GM10248 (cell line): ENCODE measurements at regions not wholly inside any gene's neighbourhood (a gene's known extent, or its start where the extent isn't known, plus 50 kb on each side); places are given as distances from the start of the nearest gene placed in this dataset.

Source experiments
- CTCF ChIA-PET: fragments of 300-600 bp; sonication (Branson Sonifier 250); formaldehyde crosslinking; extraction: SDS; loops from one replicate; lab custom pipeline; 2021; ENCODE audit warnings: antibody characterized with exemption; lab: Yijun Ruan, JAX
- POLR2A ChIA-PET: fragments of 350-650 bp; sonication (Branson Sonifier 250); formaldehyde crosslinking; extraction: SDS; loops from one replicate; lab custom pipeline; 2020; ENCODE audit warnings: antibody characterized with exemption; lab: Yijun Ruan, JAX
- DNase-seq: peaks from one replicate; pipeline ENCODE4 v3.0.0; 2012; ENCODE audit errors: extremely low spot score
- CTCF ChIP-seq: IDR thresholded peaks from 2 replicates; pipeline ENCODE4 v1.5.1; 2012; ENCODE audit warnings: mild to moderate bottlenecking, low read depth; ENCODE audit errors: extremely low read depth, missing control alignments, control extremely low read depth

DNA sequence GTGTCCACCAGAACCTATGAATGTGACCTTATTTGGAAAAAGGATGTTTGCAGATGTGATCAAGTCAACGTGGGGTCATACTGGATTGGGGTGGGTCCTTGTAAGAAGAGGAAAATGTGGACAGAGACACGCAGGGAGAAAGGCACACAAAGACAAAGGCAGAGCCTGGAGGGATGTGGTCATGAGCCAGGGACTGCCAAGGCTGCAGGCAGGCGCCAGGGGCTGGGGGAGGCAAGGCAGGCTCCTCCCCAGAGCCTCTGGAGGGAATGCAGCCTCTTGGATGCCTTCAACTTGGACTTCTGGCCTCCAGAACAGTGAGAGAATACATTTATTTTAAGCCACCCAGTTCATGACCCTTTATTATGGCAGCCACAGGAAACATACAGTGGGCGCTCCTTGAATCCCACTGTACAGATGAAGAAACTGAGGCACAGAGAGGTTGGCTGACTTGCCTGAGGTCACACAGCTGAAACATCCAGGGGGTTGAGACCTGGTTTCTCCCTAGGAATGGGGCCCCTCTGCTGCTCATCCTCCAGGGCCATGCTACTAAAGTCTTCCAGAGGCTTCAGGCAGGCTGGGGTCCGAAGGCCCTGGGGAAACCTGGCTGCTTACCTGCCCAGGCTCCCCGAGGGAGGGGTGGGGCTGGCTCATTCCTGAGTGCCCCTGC, 99.7 kb downstream of the RFLNA start:
- POLR2A ChIA-PET, result no interaction called here
- no peak for TF ChIP-seq CTCF
- DNase-seq, result no peak
- CTCF ChIA-PET, result no interaction called here

DNA sequence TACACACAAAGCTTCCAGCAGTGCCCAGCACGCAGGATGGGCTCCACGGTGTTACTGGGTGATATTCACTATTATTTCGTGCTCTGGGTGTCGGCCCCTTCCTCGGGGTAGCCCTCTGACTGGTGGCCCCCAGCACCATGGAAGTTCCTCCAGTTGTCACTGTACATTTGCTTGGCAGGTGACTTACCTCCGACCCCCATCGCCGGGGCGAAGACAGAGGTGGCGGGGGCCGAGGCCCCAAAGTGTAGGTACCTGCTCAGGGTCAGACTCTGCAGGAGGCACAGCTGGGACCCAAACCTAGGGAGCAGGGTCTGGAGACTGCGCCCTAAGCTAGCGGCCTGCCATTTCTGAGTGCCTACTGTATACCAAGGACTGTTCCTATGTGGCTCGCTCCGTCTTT, 98.9 kb downstream of the RFLNA start:
- TF ChIP-seq CTCF, result no peak
- ChIA-PET CTCF (interaction anchor here (1.0 kb wide), 1 partner anchor 11 kb away, joined by 3 read pairs; no protein-coding TSS in a partner anchor), POLR2A (no interaction called here)
- no peak for DNase-seq

DNA sequence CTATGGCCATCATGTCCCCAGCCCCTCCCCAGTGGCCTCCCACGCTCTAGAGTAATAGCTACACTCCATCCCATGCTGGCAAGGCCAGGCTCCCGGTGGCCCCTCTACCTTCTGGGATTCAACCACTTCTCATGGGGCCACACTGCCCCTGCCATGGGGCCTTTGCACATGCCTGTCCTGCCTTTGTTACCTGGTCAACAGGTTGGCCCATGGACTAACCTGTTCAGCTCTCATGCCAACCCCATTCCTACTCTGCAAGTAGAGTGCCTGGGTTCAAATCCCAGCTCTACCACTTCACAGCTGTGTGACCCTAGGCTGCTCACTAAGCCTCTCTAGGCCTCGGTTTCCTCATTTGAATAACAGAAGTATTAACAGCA, 98.5 kb downstream of the RFLNA start:
- TF ChIP-seq CTCF, result no peak
- CTCF ChIA-PET, result interaction anchor here (1.0 kb wide), 1 partner anchor 11 kb away, joined by 3 read pairs; no protein-coding TSS in a partner anchor
- DNase-seq, result no peak
- POLR2A ChIA-PET, result no interaction called here

DNA sequence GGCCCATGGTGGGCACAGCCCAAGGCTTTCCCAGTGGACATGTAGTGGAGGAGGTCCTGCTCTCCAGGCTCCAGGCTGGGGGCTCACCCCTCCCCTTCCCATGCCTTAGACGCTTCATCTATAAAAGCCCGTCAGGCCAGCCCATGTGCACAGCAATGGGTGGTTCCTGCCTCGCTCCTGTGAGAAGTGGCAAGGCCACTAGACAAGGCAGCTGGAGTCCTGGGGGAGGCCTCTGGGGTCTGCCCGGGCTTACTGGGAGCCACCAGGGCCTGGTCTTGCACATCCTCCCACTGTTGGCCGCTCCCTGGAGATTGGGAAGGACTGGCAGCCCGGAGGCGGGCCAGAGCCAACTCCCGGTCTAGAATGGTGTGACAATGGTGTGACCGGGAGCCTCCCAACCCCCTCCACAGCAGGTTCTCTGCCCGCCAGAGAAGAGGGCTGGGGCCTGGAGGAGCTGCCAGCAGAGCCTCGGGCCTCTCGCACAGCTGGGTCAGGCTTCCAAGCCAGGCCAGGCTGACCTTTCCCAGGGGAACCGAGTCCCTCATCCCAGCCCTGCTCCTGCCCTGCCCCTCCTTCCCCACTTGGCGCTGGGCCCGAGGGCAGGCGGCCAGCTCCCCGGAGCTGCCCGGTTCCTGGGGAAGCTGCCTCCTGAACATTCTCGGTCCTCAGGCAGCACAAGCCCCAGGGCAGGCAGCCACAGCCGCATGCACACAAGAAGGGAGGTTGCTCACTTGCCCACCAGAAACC, 97.9 kb downstream of the RFLNA start:
- no peak for DNase-seq
- CTCF ChIA-PET, result interaction anchor here (1.0 kb wide), 1 partner anchor 8 kb away, joined by 3 read pairs; no protein-coding TSS in a partner anchor
- POLR2A ChIA-PET, result no interaction called here
- TF ChIP-seq CTCF, result no peak

GRCh38 chr12:124392271-124392666, 97.4 kb downstream of the RFLNA start:
- TF ChIP-seq CTCF, result no peak
- ChIA-PET POLR2A (no interaction called here), CTCF (interaction anchor here (1.0 kb wide), 2 partner anchors 9 to 44 kb away, joined by 3 read pairs; no protein-coding TSS in a partner anchor)
- peak; percentile 45 for DNase-seq

DNA sequence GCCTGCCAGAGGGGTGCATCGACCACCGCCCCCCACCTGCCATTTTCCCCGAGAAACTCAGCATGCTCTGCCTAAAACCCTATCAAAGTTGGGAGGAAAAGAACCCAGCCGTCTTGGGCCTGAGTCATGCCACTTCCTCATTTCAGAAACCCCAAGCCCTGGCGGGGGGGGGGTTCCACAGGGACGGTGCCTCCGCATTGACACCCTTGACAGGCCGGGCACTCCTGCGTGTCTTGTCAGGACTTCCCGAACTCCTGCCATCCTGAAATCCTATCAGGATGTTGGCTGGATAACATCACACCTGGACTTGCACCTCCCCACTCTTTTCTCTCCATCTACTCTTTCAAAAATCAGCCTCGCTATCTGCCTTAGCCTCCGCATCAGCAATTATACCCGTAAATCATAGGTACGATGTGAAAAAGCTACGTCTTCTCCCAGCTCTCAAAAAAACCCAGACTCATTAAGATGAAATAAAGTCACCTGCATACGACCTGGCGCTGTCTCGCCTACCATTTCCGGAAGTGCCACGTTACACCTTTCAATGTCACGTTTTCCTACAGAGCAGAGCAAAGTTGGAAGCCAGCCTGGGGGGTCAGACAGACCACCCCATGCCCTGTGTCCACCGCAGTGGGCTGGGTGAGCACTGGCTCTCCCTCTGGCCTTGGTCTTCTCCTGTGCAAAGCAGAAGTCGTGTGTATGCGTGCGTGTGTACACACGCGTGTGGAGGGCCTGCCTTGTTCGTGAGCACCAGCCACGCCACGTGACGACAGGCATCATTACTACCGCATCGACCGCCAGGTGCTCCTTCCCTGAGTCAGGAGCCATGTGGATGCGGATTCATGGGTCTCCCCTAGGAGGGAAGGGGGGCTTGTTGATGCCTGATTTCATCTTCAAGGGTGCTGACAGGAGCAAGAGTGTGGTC, 96.7 kb downstream of the RFLNA start:
- TF ChIP-seq CTCF, result no peak
- DNase-seq, result peak; percentile 84
- ChIA-PET CTCF (interaction anchor here (0.9 to 1.6 kb wide), 4 partner anchors 10 to 375 kb away, joined by 3 to 4 read pairs (median 3); no protein-coding TSS in a partner anchor), POLR2A (no interaction called here)
